HEK293 (cell line): ENCODE measurements at regions not wholly inside any gene's neighbourhood (a gene's known extent, or its start where the extent isn't known, plus 50 kb on each side); places are given as distances from the start of the nearest gene placed in this dataset.

Source experiments
- CTCF ChIA-PET: fragments of 350-600 bp; formaldehyde crosslinking; extraction: SDS; loops from one replicate; lab custom pipeline; 2021; ENCODE audit warnings: antibody characterized with exemption; lab: Yijun Ruan, JAX
- POLR2A ChIA-PET: fragments of 300-600 bp; formaldehyde crosslinking; extraction: SDS; loops from one replicate; lab custom pipeline; 2020; ENCODE audit warnings: antibody characterized with exemption, inconsistent platforms; lab: Yijun Ruan, JAX
- H3K27ac ChIP-seq: fragments of 200-500 bp; sonication (Bioruptor generic); 2 replicates; pipeline ENCODE4 v1.5.1; 2014; ENCODE audit warnings: low read depth, low read length, control low read depth, inconsistent platforms; ENCODE audit errors: extremely low read depth
- H3K36me3 ChIP-seq, 2 experiments: fragments of 200-500 bp in 1 of 2; sonication (Bioruptor generic) in 1 of 2; 1 replicate in 1 of 2; 2 replicates in 1 of 2; pipeline ENCODE4 v1.5.1; 2014 to 2017; ENCODE audit warnings: inconsistent platforms in 2 of 2, low read length in 2 of 2; ENCODE audit not compliant: control insufficient read depth in 2 of 2, insufficient read depth in 1 of 2
- H3K4me1 ChIP-seq: fragments of 200-500 bp; sonication (Bioruptor generic); 2 replicates; pipeline ENCODE4 v1.5.1; 2014; ENCODE audit warnings: mild to moderate bottlenecking, low read length, inconsistent platforms; ENCODE audit not compliant: control insufficient read depth, insufficient read depth
- H3K4me3 ChIP-seq: 2 replicates; pipeline ENCODE4 v1.5.1; 2011; ENCODE audit warnings: low read depth, mild to moderate bottlenecking, control low read depth, low read length, moderate library complexity
- H3K9me3 ChIP-seq: fragments of 200-500 bp; sonication (Bioruptor generic); 2 replicates; pipeline ENCODE4 v1.5.1; 2014; ENCODE audit warnings: low read depth, low read length, inconsistent platforms; ENCODE audit not compliant: control insufficient read depth, insufficient read depth
- KLF1 ChIP-seq: fragments of 450-650 bp; formaldehyde crosslinking; IDR thresholded peaks from 2 replicates; pipeline ENCODE4 v1.5.1; 2016; ENCODE audit warnings: missing biosample characterization, missing genetic modification characterization
- MEIS1 ChIP-seq: sonication (generic); formaldehyde crosslinking; IDR thresholded peaks from 2 replicates; pipeline ENCODE4 v1.8.1; 2022; ENCODE audit warnings: missing genetic modification reagents, mild to moderate bottlenecking, borderline replicate concordance
- OVOL3 ChIP-seq: fragments of 450-650 bp; formaldehyde crosslinking; IDR thresholded peaks from 2 replicates; pipeline ENCODE4 v1.5.1; 2016; ENCODE audit warnings: missing biosample characterization, missing genetic modification characterization
- SALL2 ChIP-seq: fragments of 450-650 bp; formaldehyde crosslinking; IDR thresholded peaks from 2 replicates; pipeline ENCODE4 v1.5.0; 2017; ENCODE audit warnings: missing biosample characterization, mild to moderate bottlenecking, missing genetic modification characterization, borderline replicate concordance
- TCF7L2 ChIP-seq: IDR thresholded peaks from 2 replicates; pipeline ENCODE4 v1.6.1; 2011; ENCODE audit warnings: low read depth, mild to moderate bottlenecking, inconsistent platforms, low read length, moderate library complexity, borderline replicate concordance
- ZBTB17 ChIP-seq: fragments of 450-650 bp; formaldehyde crosslinking; IDR thresholded peaks from 2 replicates; pipeline ENCODE4 v1.5.1; 2016; ENCODE audit warnings: missing biosample characterization, missing genetic modification characterization
- ZBTB48 ChIP-seq: fragments of 450-650 bp; formaldehyde crosslinking; IDR thresholded peaks from 2 replicates; pipeline ENCODE4 v1.5.1; 2016; ENCODE audit warnings: missing biosample characterization, missing genetic modification characterization
- ZFHX2 ChIP-seq: fragments of 450-650 bp; formaldehyde crosslinking; conservative IDR thresholded peaks from 2 replicates; pipeline ENCODE4 v1.5.1; 2016; ENCODE audit warnings: missing biosample characterization, missing genetic modification characterization
- ZNF114 ChIP-seq: fragments of 450-650 bp; formaldehyde crosslinking; IDR thresholded peaks from 2 replicates; pipeline ENCODE4 v1.5.0; 2017; ENCODE audit warnings: missing biosample characterization, missing genetic modification characterization
- ZNF121 ChIP-seq: fragments of 450-650 bp; formaldehyde crosslinking; IDR thresholded peaks from 2 replicates; pipeline ENCODE4 v1.5.1; 2016; ENCODE audit warnings: missing biosample characterization, missing genetic modification characterization
- ZNF133 ChIP-seq: fragments of 450-650 bp; formaldehyde crosslinking; IDR thresholded peaks from 2 replicates; pipeline ENCODE4 v1.5.1; 2016; ENCODE audit warnings: missing biosample characterization, missing genetic modification characterization
- ZNF19 ChIP-seq: fragments of 450-650 bp; formaldehyde crosslinking; IDR thresholded peaks from 2 replicates; pipeline ENCODE4; 2016; ENCODE audit warnings: missing biosample characterization, missing genetic modification characterization, low read depth
- ZNF23 ChIP-seq: fragments of 450-650 bp; formaldehyde crosslinking; IDR thresholded peaks from 2 replicates; pipeline ENCODE4 v1.5.1; 2016; ENCODE audit warnings: missing biosample characterization, missing genetic modification characterization, borderline replicate concordance
- ZNF248 ChIP-seq: fragments of 450-650 bp; formaldehyde crosslinking; IDR thresholded peaks from 2 replicates; pipeline ENCODE4 v1.5.1; 2017; ENCODE audit warnings: missing biosample characterization, missing genetic modification characterization
- ZNF266 ChIP-seq: fragments of 450-650 bp; formaldehyde crosslinking; IDR thresholded peaks from 2 replicates; pipeline ENCODE4 v1.5.1; 2016; ENCODE audit warnings: missing biosample characterization, missing genetic modification characterization, low read depth
- ZNF324 ChIP-seq: fragments of 450-650 bp; formaldehyde crosslinking; IDR thresholded peaks from 2 replicates; pipeline ENCODE4 v1.5.1; 2016; ENCODE audit warnings: missing biosample characterization, missing genetic modification characterization
- ZNF335 ChIP-seq: fragments of 450-650 bp; formaldehyde crosslinking; conservative IDR thresholded peaks from 2 replicates; pipeline ENCODE4 v1.5.1; 2016; ENCODE audit warnings: missing biosample characterization, missing genetic modification characterization
- ZNF341 ChIP-seq: fragments of 450-650 bp; formaldehyde crosslinking; IDR thresholded peaks from 2 replicates; pipeline ENCODE4; 2016; ENCODE audit warnings: low read depth, missing biosample characterization, missing genetic modification characterization
- ZNF416 ChIP-seq: fragments of 450-650 bp; formaldehyde crosslinking; IDR thresholded peaks from 2 replicates; pipeline ENCODE4 v1.5.1; 2016; ENCODE audit warnings: missing biosample characterization, missing genetic modification characterization
- ZNF529 ChIP-seq: fragments of 450-650 bp; formaldehyde crosslinking; IDR thresholded peaks from 2 replicates; pipeline ENCODE4 v1.5.1; 2017; ENCODE audit warnings: missing genetic modification characterization, missing biosample characterization; ENCODE audit not compliant: insufficient replicate concordance
- ZNF530 ChIP-seq: fragments of 450-650 bp; formaldehyde crosslinking; IDR thresholded peaks from 2 replicates; pipeline ENCODE4 v1.5.1; 2016; ENCODE audit warnings: low read depth, missing biosample characterization, missing genetic modification characterization
- ZNF544 ChIP-seq: fragments of 450-650 bp; formaldehyde crosslinking; IDR thresholded peaks from 2 replicates; pipeline ENCODE4 v1.5.0; 2017; ENCODE audit warnings: missing biosample characterization, missing genetic modification characterization
- ZNF560 ChIP-seq: fragments of 450-650 bp; formaldehyde crosslinking; IDR thresholded peaks from 2 replicates; pipeline ENCODE4 v1.5.1; 2017; ENCODE audit warnings: missing biosample characterization, missing genetic modification characterization, borderline replicate concordance
- ZNF561 ChIP-seq: fragments of 450-650 bp; IDR thresholded peaks from 2 replicates; pipeline ENCODE4 v1.5.1; 2018; ENCODE audit warnings: missing biosample characterization, missing genetic modification characterization, borderline replicate concordance
- ZNF654 ChIP-seq: fragments of 450-650 bp; formaldehyde crosslinking; IDR thresholded peaks from 2 replicates; pipeline ENCODE4 v1.5.1; 2016; ENCODE audit warnings: low read depth, missing biosample characterization, missing genetic modification characterization
- ZSCAN23 ChIP-seq: fragments of 450-650 bp; formaldehyde crosslinking; IDR thresholded peaks from 2 replicates; pipeline ENCODE4 v1.5.1; 2016; ENCODE audit warnings: missing biosample characterization, missing genetic modification characterization
- TF ChIP-seq, protein P1 (sequence below): fragments of 450-650 bp; formaldehyde crosslinking; IDR thresholded peaks from 2 replicates; pipeline ENCODE4 v1.5.1; 2016; ENCODE audit warnings: missing biosample characterization, missing genetic modification characterization
- TF ChIP-seq, protein P2 (sequence below): sonication (generic); formaldehyde crosslinking; IDR thresholded peaks from 2 replicates; pipeline ENCODE4 v1.8.1; 2022; ENCODE audit warnings: mild to moderate bottlenecking, moderate library complexity, missing genetic modification reagents
- TF ChIP-seq, protein P3 (sequence below): fragments of 450-650 bp; formaldehyde crosslinking; IDR thresholded peaks from 2 replicates; pipeline ENCODE4 v1.5.1; 2016; ENCODE audit warnings: missing biosample characterization, missing genetic modification characterization

DNA sequence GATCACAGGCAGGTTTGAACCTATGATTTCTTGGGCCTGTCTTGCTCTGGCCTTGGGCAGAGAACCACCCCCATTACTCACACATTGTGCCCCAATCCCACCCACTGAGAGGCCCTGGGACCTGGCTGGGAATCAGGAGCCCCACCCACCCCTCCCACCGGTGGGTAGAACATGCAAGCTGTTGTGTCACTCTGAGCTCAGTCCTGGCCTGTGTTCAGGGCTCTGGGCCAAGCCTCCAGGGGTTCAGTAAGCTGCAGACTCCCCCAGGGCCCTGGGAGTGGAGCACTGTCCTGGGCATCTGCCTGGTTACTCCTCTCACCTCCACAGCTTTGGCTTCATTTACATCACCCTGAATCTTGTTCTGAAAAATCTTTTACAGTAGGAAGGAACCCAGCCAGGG is 270.5 kb downstream of the RRAGC start (continued):
- TF ChIP-seq, protein P1, sequence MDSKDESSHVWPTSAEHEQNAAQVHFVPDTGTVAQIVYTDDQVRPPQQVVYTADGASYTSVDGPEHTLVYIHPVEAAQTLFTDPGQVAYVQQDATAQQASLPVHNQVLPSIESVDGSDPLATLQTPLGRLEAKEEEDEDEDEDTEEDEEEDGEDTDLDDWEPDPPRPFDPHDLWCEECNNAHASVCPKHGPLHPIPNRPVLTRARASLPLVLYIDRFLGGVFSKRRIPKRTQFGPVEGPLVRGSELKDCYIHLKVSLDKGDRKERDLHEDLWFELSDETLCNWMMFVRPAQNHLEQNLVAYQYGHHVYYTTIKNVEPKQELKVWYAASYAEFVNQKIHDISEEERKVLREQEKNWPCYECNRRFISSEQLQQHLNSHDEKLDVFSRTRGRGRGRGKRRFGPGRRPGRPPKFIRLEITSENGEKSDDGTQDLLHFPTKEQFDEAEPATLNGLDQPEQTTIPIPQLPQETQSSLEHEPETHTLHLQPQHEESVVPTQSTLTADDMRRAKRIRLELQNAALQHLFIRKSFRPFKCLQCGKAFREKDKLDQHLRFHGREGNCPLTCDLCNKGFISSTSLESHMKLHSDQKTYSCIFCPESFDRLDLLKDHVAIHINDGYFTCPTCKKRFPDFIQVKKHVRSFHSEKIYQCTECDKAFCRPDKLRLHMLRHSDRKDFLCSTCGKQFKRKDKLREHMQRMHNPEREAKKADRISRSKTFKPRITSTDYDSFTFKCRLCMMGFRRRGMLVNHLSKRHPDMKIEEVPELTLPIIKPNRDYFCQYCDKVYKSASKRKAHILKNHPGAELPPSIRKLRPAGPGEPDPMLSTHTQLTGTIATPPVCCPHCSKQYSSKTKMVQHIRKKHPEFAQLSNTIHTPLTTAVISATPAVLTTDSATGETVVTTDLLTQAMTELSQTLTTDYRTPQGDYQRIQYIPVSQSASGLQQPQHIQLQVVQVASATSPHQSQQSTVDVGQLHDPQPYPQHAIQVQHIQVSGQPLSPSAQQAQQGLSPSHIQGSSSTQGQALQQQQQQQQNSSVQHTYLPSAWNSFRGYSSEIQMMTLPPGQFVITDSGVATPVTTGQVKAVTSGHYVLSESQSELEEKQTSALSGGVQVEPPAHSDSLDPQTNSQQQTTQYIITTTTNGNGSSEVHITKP (tag by site-specific recombination): peak; percentile 68; the same call in 1 of the 2 replicates
- TF ChIP-seq ZNF341 (tag by site-specific recombination) (no peak), ZNF335 (tag by site-specific recombination) (0 out of 2 replicates have a peak, but pooled peaks have one; percentile 27), ZNF560 (tag by site-specific recombination) (no peak), ZBTB48 (tag by site-specific recombination) (peak; percentile 20; the same call in 1 of the 2 replicates), ZNF248 (tag by site-specific recombination) (no peak), ZFHX2 (peak; percentile 41; the same call in 1 of the 2 replicates), ZNF416 (tag by site-specific recombination) (no peak), ZNF266 (tag by site-specific recombination) (no peak), ZNF529 (tag by site-specific recombination) (no peak), ZNF544 (tag by site-specific recombination) (no peak), KLF1 (peak; percentile 38; the same call in 1 of the 2 replicates)

DNA sequence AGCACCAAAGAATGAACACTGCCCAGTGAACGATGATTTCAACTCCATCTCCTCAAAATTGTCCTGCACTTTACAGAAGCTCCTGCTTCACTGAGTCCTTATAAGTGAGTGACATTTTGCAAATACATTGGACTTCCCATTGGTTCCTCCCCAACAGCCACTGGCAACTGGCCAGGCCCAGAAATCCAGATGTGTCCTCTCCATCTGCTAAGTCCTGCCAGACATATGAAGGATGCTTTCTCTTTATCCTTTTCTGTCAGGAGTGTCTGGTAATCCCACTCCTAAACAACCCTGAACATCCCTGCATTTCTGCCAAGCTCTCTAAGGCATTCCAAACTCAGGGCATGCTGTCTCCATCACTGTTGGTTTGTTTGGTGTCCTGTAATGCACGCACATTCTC is 271.8 kb downstream of the RRAGC start:
- no peak overlapping the region for H3K27ac ChIP-seq
- TF ChIP-seq OVOL3 (tag by site-specific recombination) (no peak), MEIS1 (CRISPR knock-in tag) (no peak), SALL2 (no peak), ZNF19 (tag by site-specific recombination) (no peak)
- TF ChIP-seq, all 188 proteins: peak for 0
- H3K9me3 ChIP-seq: no peaks in the 10 kb centered on the region
- CTCF ChIA-PET: interaction anchor here (0.8 to 2.8 kb wide), 5 partner anchors 11 to 231 kb away, joined by 4 to 20 read pairs (median 5); no protein-coding TSS in a partner anchor
- no peaks in the 10 kb centered on the region for H3K36me3 ChIP-seq
- no peak overlapping the region for H3K4me3 ChIP-seq
- H3K4me1 ChIP-seq: no peaks in the 10 kb centered on the region
- POLR2A ChIA-PET: no interaction called here

DNA sequence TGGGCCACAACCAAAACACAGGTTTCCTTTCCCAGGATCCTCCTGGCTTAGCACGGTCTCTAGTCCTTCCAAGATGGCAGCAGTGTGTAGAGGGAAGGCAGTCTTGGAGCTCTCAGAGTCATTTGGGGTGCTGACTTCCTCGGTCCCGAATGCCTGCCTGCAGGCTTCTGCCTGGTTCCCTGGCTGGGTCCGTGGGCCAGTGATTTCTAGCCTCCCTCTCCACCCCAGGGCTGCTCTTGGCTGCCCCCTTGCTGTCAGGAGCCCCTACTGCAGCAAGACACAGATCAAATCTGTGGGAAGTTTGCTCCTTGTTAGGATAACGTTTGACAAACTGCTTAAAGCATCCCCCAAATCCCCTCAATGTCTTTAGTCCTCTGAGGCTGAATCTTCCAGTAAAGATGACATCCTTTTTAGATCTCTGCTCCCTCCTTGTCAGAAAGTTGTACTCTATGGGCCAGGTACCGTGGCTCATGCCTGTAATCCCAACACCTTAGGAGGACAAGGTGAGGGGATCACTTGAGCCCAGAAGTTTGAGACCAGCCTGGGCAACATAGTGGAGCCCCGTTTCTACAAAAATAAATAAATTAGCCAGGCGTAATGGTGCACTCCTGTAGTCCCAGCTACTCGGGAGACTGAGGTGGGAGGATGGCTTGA is 272.5 kb downstream of the RRAGC start:
- H3K4me3 ChIP-seq: no peak overlapping the region
- CTCF ChIA-PET: interaction anchor here (0.6 to 2.8 kb wide), 9 partner anchors 11 to 1506 kb away, joined by 3 to 20 read pairs (median 4); no protein-coding TSS in a partner anchor
- TF ChIP-seq ZNF335 (tag by site-specific recombination) (peak; percentile 47; the same call in 1 of the 2 replicates), ZNF23 (tag by site-specific recombination) (no peak), ZNF324 (tag by site-specific recombination) (no peak), ZNF121 (tag by site-specific recombination) (no peak), ZNF530 (tag by site-specific recombination) (no peak), ZNF561 (no peak), ZBTB17 (tag by site-specific recombination) (peak; percentile 51; the same call in 1 of the 2 replicates), ZSCAN23 (tag by site-specific recombination) (no peak), ZNF654 (peak; percentile 41), TCF7L2 (no peak), ZNF114 (tag by site-specific recombination) (no peak), ZNF133 (tag by site-specific recombination) (no peak)
- TF ChIP-seq, protein P2, sequence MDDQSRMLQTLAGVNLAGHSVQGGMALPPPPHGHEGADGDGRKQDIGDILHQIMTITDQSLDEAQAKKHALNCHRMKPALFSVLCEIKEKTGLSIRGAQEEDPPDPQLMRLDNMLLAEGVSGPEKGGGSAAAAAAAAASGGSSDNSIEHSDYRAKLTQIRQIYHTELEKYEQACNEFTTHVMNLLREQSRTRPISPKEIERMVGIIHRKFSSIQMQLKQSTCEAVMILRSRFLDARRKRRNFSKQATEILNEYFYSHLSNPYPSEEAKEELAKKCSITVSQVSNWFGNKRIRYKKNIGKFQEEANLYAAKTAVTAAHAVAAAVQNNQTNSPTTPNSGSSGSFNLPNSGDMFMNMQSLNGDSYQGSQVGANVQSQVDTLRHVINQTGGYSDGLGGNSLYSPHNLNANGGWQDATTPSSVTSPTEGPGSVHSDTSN (CRISPR knock-in tag): no peak
- TF ChIP-seq, protein P3, sequence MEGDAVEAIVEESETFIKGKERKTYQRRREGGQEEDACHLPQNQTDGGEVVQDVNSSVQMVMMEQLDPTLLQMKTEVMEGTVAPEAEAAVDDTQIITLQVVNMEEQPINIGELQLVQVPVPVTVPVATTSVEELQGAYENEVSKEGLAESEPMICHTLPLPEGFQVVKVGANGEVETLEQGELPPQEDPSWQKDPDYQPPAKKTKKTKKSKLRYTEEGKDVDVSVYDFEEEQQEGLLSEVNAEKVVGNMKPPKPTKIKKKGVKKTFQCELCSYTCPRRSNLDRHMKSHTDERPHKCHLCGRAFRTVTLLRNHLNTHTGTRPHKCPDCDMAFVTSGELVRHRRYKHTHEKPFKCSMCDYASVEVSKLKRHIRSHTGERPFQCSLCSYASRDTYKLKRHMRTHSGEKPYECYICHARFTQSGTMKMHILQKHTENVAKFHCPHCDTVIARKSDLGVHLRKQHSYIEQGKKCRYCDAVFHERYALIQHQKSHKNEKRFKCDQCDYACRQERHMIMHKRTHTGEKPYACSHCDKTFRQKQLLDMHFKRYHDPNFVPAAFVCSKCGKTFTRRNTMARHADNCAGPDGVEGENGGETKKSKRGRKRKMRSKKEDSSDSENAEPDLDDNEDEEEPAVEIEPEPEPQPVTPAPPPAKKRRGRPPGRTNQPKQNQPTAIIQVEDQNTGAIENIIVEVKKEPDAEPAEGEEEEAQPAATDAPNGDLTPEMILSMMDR (tag by site-specific recombination): peak; percentile 72

More for the DNA sequence above, 272.5 kb downstream of the RRAGC start:
- POLR2A ChIA-PET: no interaction called here
- no peaks in the 10 kb centered on the region for H3K9me3 ChIP-seq
- no peak overlapping the region for H3K27ac ChIP-seq
- H3K36me3 ChIP-seq: no peaks in the 10 kb centered on the region
- no peaks in the 10 kb centered on the region for H3K4me1 ChIP-seq
